Middle frontal gyrus (tissue), 1 donor: ENCODE measurements at regions not wholly inside any gene's neighbourhood (a gene's known extent, or its start where the extent isn't known, plus 50 kb on each side); places are given as distances from the start of the nearest gene placed in this dataset.
"Not testable (repeated sequence)": the region's sequence is repeated elsewhere in the genome, so short reads cannot be mapped to it uniquely, and the experiment has no call there.

Experiments
- DNase-seq: peaks from one replicate; pipeline ENCODE4 v3.0.0-alpha.2; 2015; ENCODE audit warnings: low spot score; ENCODE audit errors: extremely low spot score

- DNase-seq = no peak
Observed at GRCh38 chr11:97740801-97741151, 1280.0 kb upstream of the CNTN5 start.

- DNase-seq = no peak
Observed at GRCh38 chr11:97742717-97743116, 1278.0 kb upstream of the CNTN5 start.

- no peak for DNase-seq
Observed at GRCh38 chr11:97743205-97743742, 1277.5 kb upstream of the CNTN5 start.

GRCh38 chr11:97745515-97746050 is 1275.2 kb upstream of the CNTN5 start:
- DNase-seq = no peak

- no peak for DNase-seq
Observed at GRCh38 chr11:97746818-97747217, 1273.9 kb upstream of the CNTN5 start.

GRCh38 chr11:97751405-97751804 is 1269.3 kb upstream of the CNTN5 start:
- no peak for DNase-seq

- no peak for DNase-seq
Observed at GRCh38 chr11:97751952-97752351, 1268.8 kb upstream of the CNTN5 start.

GRCh38 chr11:97754976-97755375 is 1265.8 kb upstream of the CNTN5 start:
- no peak for DNase-seq

GRCh38 chr11:97756571-97757335 is 1264.0 kb upstream of the CNTN5 start:
- DNase-seq = no peak

- no peak for DNase-seq
Observed at GRCh38 chr11:97761175-97761574, 1259.6 kb upstream of the CNTN5 start.

GRCh38 chr11:97764193-97764592 is 1256.6 kb upstream of the CNTN5 start:
- DNase-seq = no peak

- DNase-seq = no peak
Observed at GRCh38 chr11:97764605-97765004, 1256.1 kb upstream of the CNTN5 start.

GRCh38 chr11:97770570-97770969 is 1250.2 kb upstream of the CNTN5 start:
- DNase-seq = no peak

GRCh38 chr11:97772705-97773104 is 1248.0 kb upstream of the CNTN5 start:
- DNase-seq = no peak

GRCh38 chr11:97784388-97784787 is 1236.4 kb upstream of the CNTN5 start:
- not testable (repeated sequence) for DNase-seq

- DNase-seq = no peak
Observed at GRCh38 chr11:97786961-97787360, 1233.8 kb upstream of the CNTN5 start.

- no peak for DNase-seq
Observed at GRCh38 chr11:97794876-97795275, 1225.9 kb upstream of the CNTN5 start.

GRCh38 chr11:97800891-97801290 is 1219.9 kb upstream of the CNTN5 start:
- no peak for DNase-seq

GRCh38 chr11:97814325-97814959 is 1206.3 kb upstream of the CNTN5 start:
- no peak for DNase-seq

- no peak for DNase-seq
Observed at GRCh38 chr11:97815667-97816066, 1205.1 kb upstream of the CNTN5 start.

- DNase-seq = no peak
Observed at GRCh38 chr11:97832451-97832850, 1188.3 kb upstream of the CNTN5 start.

- DNase-seq = no peak
Observed at GRCh38 chr11:97833412-97833811, 1187.3 kb upstream of the CNTN5 start.

- DNase-seq = no peak
Observed at GRCh38 chr11:97844016-97844415, 1176.7 kb upstream of the CNTN5 start.
